GM23338 (cell line): ENCODE measurements at regions not wholly inside any gene's neighbourhood (a gene's known extent, or its start where the extent isn't known, plus 50 kb on each side); places are given as distances from the start of the nearest gene placed in this dataset.

Source experiments
- ATAC-seq: fragments of 200-7000 bp; cut with Tn5 transposase; 3 replicates; pipeline ENCODE4 v1.9.1; 2020
- DNase-seq: peaks from one replicate; pipeline ENCODE4 v3.0.0-alpha.2; 2015; ENCODE audit warnings: low spot score
- H2AFZ ChIP-seq: fragments of 200-600 bp; sonication (generic); 2 replicates; pipeline ENCODE4 v1.8.0; 2016; ENCODE audit warnings: antibody characterized with exemption, mild to moderate bottlenecking, moderate library complexity
- H3F3A ChIP-seq: fragments of 200-600 bp; sonication (generic); replicated peaks from 2 replicates; pipeline ENCODE4 v1.8.0; 2017; ENCODE audit warnings: antibody characterized with exemption, mixed run types, low read depth
- H3K27ac ChIP-seq: fragments of 200-600 bp; sonication (generic); 2 replicates; pipeline ENCODE4 v1.6.1; 2016; ENCODE audit warnings: low read depth
- H3K27me3 ChIP-seq: fragments of 200-600 bp; sonication (generic); 2 replicates; pipeline ENCODE4 v1.8.0; 2016; ENCODE audit warnings: mild to moderate bottlenecking, mixed run types, moderate library complexity; ENCODE audit not compliant: insufficient read depth
- H3K36me3 ChIP-seq: fragments of 200-600 bp; sonication (generic); 2 replicates; pipeline ENCODE4 v1.8.0; 2016; ENCODE audit warnings: mild to moderate bottlenecking; ENCODE audit not compliant: insufficient read depth
- H3K4me1 ChIP-seq: fragments of 200-600 bp; sonication (generic); 2 replicates; pipeline ENCODE4 v1.8.0; 2016; ENCODE audit warnings: mild to moderate bottlenecking, moderate library complexity; ENCODE audit not compliant: insufficient read depth
- H3K4me2 ChIP-seq: fragments of 200-600 bp; sonication (generic); 2 replicates; pipeline ENCODE4 v1.7.1; 2017; ENCODE audit warnings: mixed run types
- H3K4me3 ChIP-seq: fragments of 200-600 bp; sonication (generic); 2 replicates; pipeline ENCODE4 v1.6.1; 2016; ENCODE audit warnings: mixed run types
- H3K79me2 ChIP-seq: fragments of 200-600 bp; sonication (generic); replicated peaks from 2 replicates; pipeline ENCODE4 v1.8.0; 2017; ENCODE audit warnings: mild to moderate bottlenecking; ENCODE audit not compliant: insufficient read depth
- H3K9me2 ChIP-seq: fragments of 200-600 bp; sonication (generic); 2 replicates; pipeline ENCODE4 v1.8.0; 2017; ENCODE audit not compliant: insufficient read depth
- H4K20me1 ChIP-seq: fragments of 200-600 bp; sonication (generic); replicated peaks from 2 replicates; pipeline ENCODE4 v1.8.0; 2017; ENCODE audit warnings: mild to moderate bottlenecking; ENCODE audit not compliant: insufficient read depth
- H3K27ac Mint-ChIP-seq: 2 replicates; pipeline ENCODE4 v1.8.0; 2020; ENCODE audit warnings: inconsistent platforms, mild to moderate bottlenecking, moderate library complexity, mixed read lengths
- H3K27me3 Mint-ChIP-seq: 3 replicates; pipeline ENCODE4 v1.8.0; 2022; ENCODE audit warnings: low read depth, mild to moderate bottlenecking, moderate library complexity, mixed read lengths, inconsistent platforms; ENCODE audit not compliant: insufficient read depth, poor library complexity
- H3K36me3 Mint-ChIP-seq: 3 replicates; pipeline ENCODE4 v1.8.0; 2021; ENCODE audit warnings: low read depth, mild to moderate bottlenecking, inconsistent platforms, moderate library complexity, mixed read lengths
- H3K4me1 Mint-ChIP-seq: 3 replicates; pipeline ENCODE4 v1.8.0; 2020; ENCODE audit warnings: mild to moderate bottlenecking, inconsistent platforms, mixed read lengths
- H3K4me3 Mint-ChIP-seq: 3 replicates; pipeline ENCODE4 v1.8.0; 2021; ENCODE audit warnings: moderate library complexity, mild to moderate bottlenecking, inconsistent platforms, mixed read lengths
- H3K9me3 Mint-ChIP-seq: 3 replicates; pipeline ENCODE4 v1.8.0; 2020; ENCODE audit warnings: moderate library complexity, mild to moderate bottlenecking, inconsistent platforms, mixed read lengths
- CREB1 ChIP-seq: fragments of 250-450 bp; sonication (Bioruptor Pico); IDR thresholded peaks from 2 replicates; pipeline ENCODE4 v1.5.0; 2020; ENCODE audit warnings: low read depth, mild to moderate bottlenecking, moderate library complexity
- CTCF ChIP-seq, 2 experiments: fragments of 200-600 bp in 1 of 2; sonication (generic) in 1 of 2; conservative IDR thresholded peaks; 2 replicates each; pipeline versions ENCODE4 v1.5.1 to v1.6.1; 2016 to 2017; ENCODE audit warnings: antibody characterized with exemption in 2 of 2, low read depth in 2 of 2, mild to moderate bottlenecking in 2 of 2, moderate library complexity in 1 of 2
- EZH2 ChIP-seq: fragments of 200-600 bp; sonication (generic); IDR thresholded peaks from one replicate; pipeline ENCODE4 v1.8.0; 2017; ENCODE audit warnings: antibody characterized with exemption, mild to moderate bottlenecking, low read depth; ENCODE audit not compliant: unreplicated experiment
- EZH2phosphoT487 ChIP-seq: fragments of 200-600 bp; sonication (generic); IDR thresholded peaks from one replicate; pipeline ENCODE4 v1.8.1; 2018; ENCODE audit warnings: antibody characterized with exemption; ENCODE audit not compliant: unreplicated experiment
- JUNB ChIP-seq: IDR thresholded peaks from one replicate; pipeline ENCODE4 v1.6.1; 2016; ENCODE audit warnings: antibody characterized with exemption; ENCODE audit not compliant: unreplicated experiment
- NANOG ChIP-seq: IDR thresholded peaks from 2 replicates; pipeline ENCODE4 v1.6.1; 2016; ENCODE audit warnings: antibody characterized with exemption, borderline replicate concordance
- POLR2AphosphoS5 ChIP-seq: IDR thresholded peaks from 2 replicates; pipeline ENCODE4 v1.6.1; 2016; ENCODE audit warnings: antibody characterized with exemption, low read depth
- STAT1 ChIP-seq: IDR thresholded peaks from one replicate; pipeline ENCODE4 v1.6.1; 2016; ENCODE audit warnings: antibody characterized with exemption; ENCODE audit not compliant: unreplicated experiment
- ZNF114 ChIP-seq: fragments of 250-450 bp; sonication (Bioruptor Pico); IDR thresholded peaks from 2 replicates; pipeline ENCODE4 v1.5.0; 2020; ENCODE audit warnings: mild to moderate bottlenecking, moderate library complexity
- ZNF331 ChIP-seq: fragments of 250-450 bp; sonication (Bioruptor Pico); IDR thresholded peaks from 2 replicates; pipeline ENCODE4 v1.5.0; 2020; ENCODE audit warnings: low read depth, mild to moderate bottlenecking, moderate library complexity
- TF ChIP-seq, protein P1 (sequence below): IDR thresholded peaks from one replicate; pipeline ENCODE4 v1.6.1; 2018; ENCODE audit warnings: antibody characterized with exemption; ENCODE audit not compliant: unreplicated experiment
- TF ChIP-seq, protein P2 (sequence below): fragments of 250-450 bp; sonication (Bioruptor Pico); IDR thresholded peaks from 2 replicates; pipeline ENCODE4 v1.5.0; 2020; ENCODE audit warnings: mild to moderate bottlenecking, moderate library complexity
- TF ChIP-seq, protein P3 (sequence below): IDR thresholded peaks from 2 replicates; pipeline ENCODE4 v1.6.1; 2016; ENCODE audit warnings: antibody characterized with exemption

DNA sequence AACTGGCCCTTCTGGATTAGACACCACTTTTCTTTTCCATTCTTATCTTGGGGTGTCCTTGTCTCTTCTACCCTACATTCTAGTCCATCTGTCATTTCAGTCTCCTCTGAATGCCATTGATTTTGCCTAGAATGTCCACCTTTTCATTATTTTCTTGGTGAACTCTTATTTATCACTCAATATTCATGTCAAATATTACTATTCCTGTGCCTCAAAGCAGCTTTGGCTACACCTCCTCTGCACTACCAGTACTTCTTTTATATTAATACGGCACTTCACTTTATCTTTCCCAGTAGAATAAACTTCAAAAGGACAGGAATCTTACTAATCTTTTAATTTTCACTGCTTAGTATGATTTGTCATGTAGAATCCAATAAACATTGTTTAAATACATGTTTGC, 186.4 kb upstream of the DPYD start:
- Histone ChIP-seq H3K4me3 (no peak overlapping the region), H3K36me3 (no peaks in the 10 kb centered on the region), H3K4me2 (no peak overlapping the region), H3K27me3 (no peaks in the 10 kb centered on the region), H3F3A (no peaks in the 10 kb centered on the region), H2AFZ (no peak overlapping the region), H4K20me1 (no peaks in the 10 kb centered on the region), H3K27ac (no peak overlapping the region), H3K9me2 (no peaks in the 10 kb centered on the region), H3K79me2 (no peaks in the 10 kb centered on the region), H3K4me1 (no peaks in the 10 kb centered on the region; the same call in 1 of the 2 replicates)
- ATAC-seq (no peak), DNase-seq (no peak)
- H3K9me3 Mint-ChIP-seq = peaks cover 19% of the 10 kb centered on the region
- H3K4me3 Mint-ChIP-seq = no peak overlapping the region
- peaks cover 7% of the 10 kb centered on the region; the same call in 2 of the 3 replicates for H3K36me3 Mint-ChIP-seq
- no peak for TF ChIP-seq ZNF114 (CRISPR knock-in tag)
- no peak for TF ChIP-seq JUNB
- TF ChIP-seq, protein P1, sequence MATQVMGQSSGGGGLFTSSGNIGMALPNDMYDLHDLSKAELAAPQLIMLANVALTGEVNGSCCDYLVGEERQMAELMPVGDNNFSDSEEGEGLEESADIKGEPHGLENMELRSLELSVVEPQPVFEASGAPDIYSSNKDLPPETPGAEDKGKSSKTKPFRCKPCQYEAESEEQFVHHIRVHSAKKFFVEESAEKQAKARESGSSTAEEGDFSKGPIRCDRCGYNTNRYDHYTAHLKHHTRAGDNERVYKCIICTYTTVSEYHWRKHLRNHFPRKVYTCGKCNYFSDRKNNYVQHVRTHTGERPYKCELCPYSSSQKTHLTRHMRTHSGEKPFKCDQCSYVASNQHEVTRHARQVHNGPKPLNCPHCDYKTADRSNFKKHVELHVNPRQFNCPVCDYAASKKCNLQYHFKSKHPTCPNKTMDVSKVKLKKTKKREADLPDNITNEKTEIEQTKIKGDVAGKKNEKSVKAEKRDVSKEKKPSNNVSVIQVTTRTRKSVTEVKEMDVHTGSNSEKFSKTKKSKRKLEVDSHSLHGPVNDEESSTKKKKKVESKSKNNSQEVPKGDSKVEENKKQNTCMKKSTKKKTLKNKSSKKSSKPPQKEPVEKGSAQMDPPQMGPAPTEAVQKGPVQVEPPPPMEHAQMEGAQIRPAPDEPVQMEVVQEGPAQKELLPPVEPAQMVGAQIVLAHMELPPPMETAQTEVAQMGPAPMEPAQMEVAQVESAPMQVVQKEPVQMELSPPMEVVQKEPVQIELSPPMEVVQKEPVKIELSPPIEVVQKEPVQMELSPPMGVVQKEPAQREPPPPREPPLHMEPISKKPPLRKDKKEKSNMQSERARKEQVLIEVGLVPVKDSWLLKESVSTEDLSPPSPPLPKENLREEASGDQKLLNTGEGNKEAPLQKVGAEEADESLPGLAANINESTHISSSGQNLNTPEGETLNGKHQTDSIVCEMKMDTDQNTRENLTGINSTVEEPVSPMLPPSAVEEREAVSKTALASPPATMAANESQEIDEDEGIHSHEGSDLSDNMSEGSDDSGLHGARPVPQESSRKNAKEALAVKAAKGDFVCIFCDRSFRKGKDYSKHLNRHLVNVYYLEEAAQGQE = no peak
- no peak for TF ChIP-seq STAT1
- no peak for TF ChIP-seq POLR2AphosphoS5
- TF ChIP-seq EZH2 = no peak
- TF ChIP-seq, protein P2, sequence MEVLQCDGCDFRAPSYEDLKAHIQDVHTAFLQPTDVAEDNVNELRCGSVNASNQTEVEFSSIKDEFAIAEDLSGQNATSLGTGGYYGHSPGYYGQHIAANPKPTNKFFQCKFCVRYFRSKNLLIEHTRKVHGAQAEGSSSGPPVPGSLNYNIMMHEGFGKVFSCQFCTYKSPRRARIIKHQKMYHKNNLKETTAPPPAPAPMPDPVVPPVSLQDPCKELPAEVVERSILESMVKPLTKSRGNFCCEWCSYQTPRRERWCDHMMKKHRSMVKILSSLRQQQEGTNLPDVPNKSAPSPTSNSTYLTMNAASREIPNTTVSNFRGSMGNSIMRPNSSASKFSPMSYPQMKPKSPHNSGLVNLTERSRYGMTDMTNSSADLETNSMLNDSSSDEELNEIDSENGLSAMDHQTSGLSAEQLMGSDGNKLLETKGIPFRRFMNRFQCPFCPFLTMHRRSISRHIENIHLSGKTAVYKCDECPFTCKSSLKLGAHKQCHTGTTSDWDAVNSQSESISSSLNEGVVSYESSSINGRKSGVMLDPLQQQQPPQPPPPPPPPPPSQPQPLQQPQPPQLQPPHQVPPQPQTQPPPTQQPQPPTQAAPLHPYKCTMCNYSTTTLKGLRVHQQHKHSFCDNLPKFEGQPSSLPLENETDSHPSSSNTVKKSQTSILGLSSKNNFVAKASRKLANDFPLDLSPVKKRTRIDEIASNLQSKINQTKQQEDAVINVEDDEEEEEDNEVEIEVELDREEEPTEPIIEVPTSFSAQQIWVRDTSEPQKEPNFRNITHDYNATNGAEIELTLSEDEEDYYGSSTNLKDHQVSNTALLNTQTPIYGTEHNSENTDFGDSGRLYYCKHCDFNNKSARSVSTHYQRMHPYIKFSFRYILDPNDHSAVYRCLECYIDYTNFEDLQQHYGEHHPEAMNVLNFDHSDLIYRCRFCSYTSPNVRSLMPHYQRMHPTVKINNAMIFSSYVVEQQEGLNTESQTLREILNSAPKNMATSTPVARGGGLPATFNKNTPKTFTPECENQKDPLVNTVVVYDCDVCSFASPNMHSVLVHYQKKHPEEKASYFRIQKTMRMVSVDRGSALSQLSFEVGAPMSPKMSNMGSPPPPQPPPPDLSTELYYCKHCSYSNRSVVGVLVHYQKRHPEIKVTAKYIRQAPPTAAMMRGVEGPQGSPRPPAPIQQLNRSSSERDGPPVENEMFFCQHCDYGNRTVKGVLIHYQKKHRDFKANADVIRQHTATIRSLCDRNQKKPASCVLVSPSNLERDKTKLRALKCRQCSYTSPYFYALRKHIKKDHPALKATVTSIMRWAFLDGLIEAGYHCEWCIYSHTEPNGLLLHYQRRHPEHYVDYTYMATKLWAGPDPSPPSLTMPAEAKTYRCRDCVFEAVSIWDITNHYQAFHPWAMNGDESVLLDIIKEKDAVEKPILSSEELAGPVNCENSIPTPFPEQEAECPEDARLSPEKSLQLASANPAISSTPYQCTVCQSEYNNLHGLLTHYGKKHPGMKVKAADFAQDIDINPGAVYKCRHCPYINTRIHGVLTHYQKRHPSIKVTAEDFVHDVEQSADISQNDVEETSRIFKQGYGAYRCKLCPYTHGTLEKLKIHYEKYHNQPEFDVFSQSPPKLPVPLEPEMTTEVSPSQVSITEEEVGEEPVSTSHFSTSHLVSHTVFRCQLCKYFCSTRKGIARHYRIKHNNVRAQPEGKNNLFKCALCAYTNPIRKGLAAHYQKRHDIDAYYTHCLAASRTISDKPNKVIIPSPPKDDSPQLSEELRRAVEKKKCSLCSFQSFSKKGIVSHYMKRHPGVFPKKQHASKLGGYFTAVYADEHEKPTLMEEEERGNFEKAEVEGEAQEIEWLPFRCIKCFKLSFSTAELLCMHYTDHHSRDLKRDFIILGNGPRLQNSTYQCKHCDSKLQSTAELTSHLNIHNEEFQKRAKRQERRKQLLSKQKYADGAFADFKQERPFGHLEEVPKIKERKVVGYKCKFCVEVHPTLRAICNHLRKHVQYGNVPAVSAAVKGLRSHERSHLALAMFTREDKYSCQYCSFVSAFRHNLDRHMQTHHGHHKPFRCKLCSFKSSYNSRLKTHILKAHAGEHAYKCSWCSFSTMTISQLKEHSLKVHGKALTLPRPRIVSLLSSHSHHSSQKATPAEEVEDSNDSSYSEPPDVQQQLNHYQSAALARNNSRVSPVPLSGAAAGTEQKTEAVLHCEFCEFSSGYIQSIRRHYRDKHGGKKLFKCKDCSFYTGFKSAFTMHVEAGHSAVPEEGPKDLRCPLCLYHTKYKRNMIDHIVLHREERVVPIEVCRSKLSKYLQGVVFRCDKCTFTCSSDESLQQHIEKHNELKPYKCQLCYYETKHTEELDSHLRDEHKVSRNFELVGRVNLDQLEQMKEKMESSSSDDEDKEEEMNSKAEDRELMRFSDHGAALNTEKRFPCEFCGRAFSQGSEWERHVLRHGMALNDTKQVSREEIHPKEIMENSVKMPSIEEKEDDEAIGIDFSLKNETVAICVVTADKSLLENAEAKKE (CRISPR knock-in tag) = no peak
- no peak for TF ChIP-seq ZNF331 (CRISPR knock-in tag)
- no peak for TF ChIP-seq CREB1 (CRISPR knock-in tag)
- no peak for TF ChIP-seq CTCF (conservative IDR thresholded peaks at IDR 0.05; ENCODE audit: low read depth in 2 of 2)
- TF ChIP-seq EZH2phosphoT487 = no peak
- TF ChIP-seq NANOG = no peak
- TF ChIP-seq, protein P3, sequence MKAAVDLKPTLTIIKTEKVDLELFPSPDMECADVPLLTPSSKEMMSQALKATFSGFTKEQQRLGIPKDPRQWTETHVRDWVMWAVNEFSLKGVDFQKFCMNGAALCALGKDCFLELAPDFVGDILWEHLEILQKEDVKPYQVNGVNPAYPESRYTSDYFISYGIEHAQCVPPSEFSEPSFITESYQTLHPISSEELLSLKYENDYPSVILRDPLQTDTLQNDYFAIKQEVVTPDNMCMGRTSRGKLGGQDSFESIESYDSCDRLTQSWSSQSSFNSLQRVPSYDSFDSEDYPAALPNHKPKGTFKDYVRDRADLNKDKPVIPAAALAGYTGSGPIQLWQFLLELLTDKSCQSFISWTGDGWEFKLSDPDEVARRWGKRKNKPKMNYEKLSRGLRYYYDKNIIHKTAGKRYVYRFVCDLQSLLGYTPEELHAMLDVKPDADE = no peak
- peaks cover 5% of the 10 kb centered on the region for H3K4me1 Mint-ChIP-seq
- H3K27ac Mint-ChIP-seq = no peak overlapping the region
- no peaks in the 10 kb centered on the region for H3K27me3 Mint-ChIP-seq
